ENCODE measurements at regions not wholly inside any gene's neighbourhood (a gene's known extent, or its start where the extent isn't known, plus 50 kb on each side); places are given as distances from the start of the nearest gene placed in this dataset.
"Not testable (repeated sequence)": the region's sequence is repeated elsewhere in the genome, so short reads cannot be mapped to it uniquely, and the experiment has no call there.

GRCh38 chr4:189656641-189657040 lies 284.0 kb upstream of the FRG1 start:
- no peak for DNase-seq
- H3K27me3 Mint-ChIP-seq (ENCODE audit: insufficient read depth) = no peaks in the 10 kb centered on the region
- peaks cover 38% of the 10 kb centered on the region for H3K9me3 Mint-ChIP-seq
- no peak for TF ChIP-seq CTCF (conservative IDR thresholded peaks at IDR 0.05)
- H3K36me3 Mint-ChIP-seq (ENCODE audit: low read depth) = no peaks in the 10 kb centered on the region
- H3K27me3 ChIP-seq (ENCODE audit: control insufficient read depth, insufficient read depth, low read length, poor library complexity, severe bottlenecking) = no peaks in the 10 kb centered on the region
- WGBS, 2 experiments (ENCODE audit: insufficient coverage in 1 of 2, insufficient read length in 1 of 2) = 90 to 100% methylated on average over 3 to 10 of the region's 10 CpGs
- no peaks in the 10 kb centered on the region for H3K4me1 Mint-ChIP-seq
- H3K4me3 Mint-ChIP-seq = no peak overlapping the region
- H3K4me1 ChIP-seq (ENCODE audit: control insufficient read depth, insufficient read depth, low read length) = no peaks in the 10 kb centered on the region
- no peaks in the 10 kb centered on the region for H3K36me3 ChIP-seq (ENCODE audit: control insufficient read depth, insufficient read depth, low read length)
- H3K4me3 ChIP-seq (ENCODE audit: low read length) = no peak overlapping the region
- no peak overlapping the region for H3K27ac ChIP-seq (ENCODE audit: low read depth, low read length)
- no peak overlapping the region for H3K27ac Mint-ChIP-seq
- no peak overlapping the region for H3K9ac ChIP-seq (ENCODE audit: extremely low read depth, low read length, poor library complexity, severe bottlenecking)
- H3K9me3 ChIP-seq (ENCODE audit: control insufficient read depth, low read length) = no peaks in the 10 kb centered on the region

GRCh38 chr4:189658259-189658658 lies 282.4 kb upstream of the FRG1 start:
- WGBS, 2 experiments (ENCODE audit: insufficient coverage in 1 of 2, insufficient read length in 1 of 2) = 93% methylated on average over 5 of the region's 5 CpGs; no CpG with 5 or more reads in 1 of the 2 experiments
- H3K9me3 Mint-ChIP-seq = peaks cover 48% of the 10 kb centered on the region

GRCh38 chr4:189658831-189659230 lies 281.8 kb upstream of the FRG1 start:
- H3K4me3 ChIP-seq (ENCODE audit: low read length); DNase-seq; H3K4me3 Mint-ChIP-seq; H3K36me3 Mint-ChIP-seq (ENCODE audit: low read depth); H3K4me1 Mint-ChIP-seq; H3K27ac ChIP-seq (ENCODE audit: low read depth, low read length); H3K27me3 ChIP-seq (ENCODE audit: control insufficient read depth, insufficient read depth, low read length, poor library complexity, severe bottlenecking); H3K4me1 ChIP-seq (ENCODE audit: control insufficient read depth, insufficient read depth, low read length); H3K9ac ChIP-seq (ENCODE audit: extremely low read depth, low read length, poor library complexity, severe bottlenecking); H3K27me3 Mint-ChIP-seq (ENCODE audit: insufficient read depth); H3K27ac Mint-ChIP-seq; H3K36me3 ChIP-seq (ENCODE audit: control insufficient read depth, insufficient read depth, low read length); H3K9me3 ChIP-seq (ENCODE audit: control insufficient read depth, low read length): not testable (repeated sequence)
- peaks cover 52% of the 10 kb centered on the region for H3K9me3 Mint-ChIP-seq
- WGBS, 2 experiments (ENCODE audit: insufficient coverage in 1 of 2, insufficient read length in 1 of 2) = 71 to 91% methylated on average over 1 to 5 of the region's 5 CpGs

More at GRCh38 chr4:189658259-189658658, 282.4 kb upstream of the FRG1 start:
- not testable (repeated sequence) for H3K27me3 Mint-ChIP-seq (ENCODE audit: insufficient read depth); H3K36me3 Mint-ChIP-seq (ENCODE audit: low read depth); H3K4me1 ChIP-seq (ENCODE audit: control insufficient read depth, insufficient read depth, low read length); H3K9me3 ChIP-seq (ENCODE audit: control insufficient read depth, low read length); H3K4me3 ChIP-seq (ENCODE audit: low read length); H3K27me3 ChIP-seq (ENCODE audit: control insufficient read depth, insufficient read depth, low read length, poor library complexity, severe bottlenecking); H3K36me3 ChIP-seq (ENCODE audit: control insufficient read depth, insufficient read depth, low read length); H3K4me1 Mint-ChIP-seq; H3K27ac Mint-ChIP-seq; H3K4me3 Mint-ChIP-seq; H3K27ac ChIP-seq (ENCODE audit: low read depth, low read length); DNase-seq; H3K9ac ChIP-seq (ENCODE audit: extremely low read depth, low read length, poor library complexity, severe bottlenecking)

- 91 to 94% methylated on average over 5 to 8 of the region's 10 CpGs for WGBS, 2 experiments (ENCODE audit: insufficient coverage in 1 of 2, insufficient read length in 1 of 2)
- Histone ChIP-seq H3K27me3 (ENCODE audit: control insufficient read depth, insufficient read depth, low read length, poor library complexity, severe bottlenecking) (no peaks in the 10 kb centered on the region), H3K4me1 (ENCODE audit: control insufficient read depth, insufficient read depth, low read length) (no peaks in the 10 kb centered on the region), H3K4me3 (ENCODE audit: low read length) (no peak overlapping the region), H3K27ac (ENCODE audit: low read depth, low read length) (no peak overlapping the region), H3K36me3 (ENCODE audit: control insufficient read depth, insufficient read depth, low read length) (no peaks in the 10 kb centered on the region), H3K9ac (ENCODE audit: extremely low read depth, low read length, poor library complexity, severe bottlenecking) (no peak overlapping the region), H3K9me3 (ENCODE audit: control insufficient read depth, low read length) (no peaks in the 10 kb centered on the region)
- DNase-seq = no peak
- TF ChIP-seq CTCF (conservative IDR thresholded peaks at IDR 0.05) = no peak
- H3K27me3 Mint-ChIP-seq (ENCODE audit: insufficient read depth) = no peaks in the 10 kb centered on the region
- peaks cover under 1% of the 10 kb centered on the region for H3K36me3 Mint-ChIP-seq (ENCODE audit: low read depth)
- H3K27ac Mint-ChIP-seq = no peak overlapping the region
- no peak overlapping the region for H3K4me3 Mint-ChIP-seq
- H3K4me1 Mint-ChIP-seq = no peaks in the 10 kb centered on the region
- H3K9me3 Mint-ChIP-seq = peaks cover 54% of the 10 kb centered on the region
Observed at GRCh38 chr4:189659287-189659686, 281.4 kb upstream of the FRG1 start.

Measured in endodermal cell (in vitro differentiated cells).